ENCODE measurements at regions not wholly inside any gene's neighbourhood (a gene's known extent, or its start where the extent isn't known, plus 50 kb on each side); places are given as distances from the start of the nearest gene placed in this dataset.

GRCh38 chr5:171509467-171509866, 90.0 kb downstream of the FGF18 start:
- ATAC-seq (no peak), DNase-seq (no peak)
- 84 to 90% methylated on average over 7 of the region's 7 CpGs for WGBS, 2 donors
- Histone ChIP-seq H3K36me3 (replicated peaks in 1 of 2; ENCODE audit: insufficient read depth in 1 of 2, low read depth in 2 of 2) (no peaks in the 10 kb centered on the region), H3K27me3 (no peaks in the 10 kb centered on the region), H3K27ac (no peak overlapping the region), H3K9me3 (no peaks in the 10 kb centered on the region), H3K4me3 (no peak overlapping the region), H3K4me1 (no peaks in the 10 kb centered on the region)
- TF ChIP-seq POLR2A (IDR thresholded peaks at IDR 0.05): no peak
- TF ChIP-seq, protein P1, sequence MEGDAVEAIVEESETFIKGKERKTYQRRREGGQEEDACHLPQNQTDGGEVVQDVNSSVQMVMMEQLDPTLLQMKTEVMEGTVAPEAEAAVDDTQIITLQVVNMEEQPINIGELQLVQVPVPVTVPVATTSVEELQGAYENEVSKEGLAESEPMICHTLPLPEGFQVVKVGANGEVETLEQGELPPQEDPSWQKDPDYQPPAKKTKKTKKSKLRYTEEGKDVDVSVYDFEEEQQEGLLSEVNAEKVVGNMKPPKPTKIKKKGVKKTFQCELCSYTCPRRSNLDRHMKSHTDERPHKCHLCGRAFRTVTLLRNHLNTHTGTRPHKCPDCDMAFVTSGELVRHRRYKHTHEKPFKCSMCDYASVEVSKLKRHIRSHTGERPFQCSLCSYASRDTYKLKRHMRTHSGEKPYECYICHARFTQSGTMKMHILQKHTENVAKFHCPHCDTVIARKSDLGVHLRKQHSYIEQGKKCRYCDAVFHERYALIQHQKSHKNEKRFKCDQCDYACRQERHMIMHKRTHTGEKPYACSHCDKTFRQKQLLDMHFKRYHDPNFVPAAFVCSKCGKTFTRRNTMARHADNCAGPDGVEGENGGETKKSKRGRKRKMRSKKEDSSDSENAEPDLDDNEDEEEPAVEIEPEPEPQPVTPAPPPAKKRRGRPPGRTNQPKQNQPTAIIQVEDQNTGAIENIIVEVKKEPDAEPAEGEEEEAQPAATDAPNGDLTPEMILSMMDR (IDR thresholded peaks at IDR 0.05): no peak
- intact Hi-C loops (cut with DNase I): no loop called here

GRCh38 chr5:171512397-171512796, 93.0 kb downstream of the FGF18 start:
- ATAC-seq (no peak), DNase-seq (no peak)
- intact Hi-C loops (cut with DNase I): no loop called here
- Histone ChIP-seq H3K4me3 (no peak overlapping the region), H3K27ac (no peak overlapping the region), H3K36me3 (replicated peaks in 1 of 2; ENCODE audit: insufficient read depth in 1 of 2, low read depth in 2 of 2) (no peaks in the 10 kb centered on the region), H3K27me3 (no peaks in the 10 kb centered on the region), H3K9me3 (no peaks in the 10 kb centered on the region), H3K4me1 (no peaks in the 10 kb centered on the region)
- WGBS, 2 donors: 69 to 74% methylated on average over 5 of the region's 5 CpGs
- TF ChIP-seq, protein P1 (IDR thresholded peaks at IDR 0.05): no peak
- TF ChIP-seq POLR2A (IDR thresholded peaks at IDR 0.05): no peak

- H3K4me3 ChIP-seq: no peak overlapping the region
- H3K9me3 ChIP-seq: no peaks in the 10 kb centered on the region
- DNase-seq (no peak), ATAC-seq (no peak)
- TF ChIP-seq, protein P1 (IDR thresholded peaks at IDR 0.05): no peak
- no peak for TF ChIP-seq POLR2A (IDR thresholded peaks at IDR 0.05)
- no peaks in the 10 kb centered on the region for H3K36me3 ChIP-seq (replicated peaks in 1 of 2; ENCODE audit: insufficient read depth in 1 of 2, low read depth in 2 of 2)
- no peaks in the 10 kb centered on the region for H3K27me3 ChIP-seq
- H3K4me1 ChIP-seq: no peaks in the 10 kb centered on the region
- intact Hi-C loops (cut with DNase I): no loop called here
- H3K27ac ChIP-seq: no peak overlapping the region
- 74 to 79% methylated on average over 2 of the region's 2 CpGs for WGBS, 2 donors
These were observed 94.1 kb downstream of the FGF18 start for GRCh38 chr5:171513591-171513990.

- ATAC-seq (no peak), DNase-seq (no peak)
- WGBS, 2 donors: 78 to 80% methylated on average over 12 to 13 of the region's 13 CpGs
- Histone ChIP-seq H3K27ac (no peak overlapping the region), H3K27me3 (no peaks in the 10 kb centered on the region), H3K36me3 (replicated peaks in 1 of 2; ENCODE audit: insufficient read depth in 1 of 2, low read depth in 2 of 2) (no peaks in the 10 kb centered on the region), H3K4me3 (no peak overlapping the region), H3K9me3 (no peaks in the 10 kb centered on the region), H3K4me1 (no peaks in the 10 kb centered on the region)
- TF ChIP-seq POLR2A (IDR thresholded peaks at IDR 0.05): no peak
- TF ChIP-seq, protein P1 (IDR thresholded peaks at IDR 0.05): no peak
- intact Hi-C loops (cut with DNase I): no loop called here
These were observed 99.5 kb downstream of the FGF18 start for GRCh38 chr5:171518916-171519315.

GRCh38 chr5:171520300-171521174, 101.1 kb downstream of the FGF18 start:
- no peak for TF ChIP-seq POLR2A (IDR thresholded peaks at IDR 0.05)
- TF ChIP-seq, protein P1 (IDR thresholded peaks at IDR 0.05): no peak
- ATAC-seq: no peak
- Histone ChIP-seq H3K27me3 (no peaks in the 10 kb centered on the region), H3K36me3 (replicated peaks in 1 of 2; ENCODE audit: insufficient read depth in 1 of 2, low read depth in 2 of 2) (no peaks in the 10 kb centered on the region), H3K27ac (no peak overlapping the region), H3K9me3 (no peaks in the 10 kb centered on the region), H3K4me1 (no peaks in the 10 kb centered on the region), H3K4me3 (no peak overlapping the region)
- WGBS, 2 donors: 40 to 45% methylated on average over 1 to 16 of the region's 20 CpGs
- DNase-seq: no peak
- intact Hi-C loops (cut with DNase I): no loop called here

Measured in body of pancreas (tissue), 4 donors.